ENCODE measurements at regions not wholly inside any gene's neighbourhood (a gene's known extent, or its start where the extent isn't known, plus 50 kb on each side); places are given as distances from the start of the nearest gene placed in this dataset.

DNA sequence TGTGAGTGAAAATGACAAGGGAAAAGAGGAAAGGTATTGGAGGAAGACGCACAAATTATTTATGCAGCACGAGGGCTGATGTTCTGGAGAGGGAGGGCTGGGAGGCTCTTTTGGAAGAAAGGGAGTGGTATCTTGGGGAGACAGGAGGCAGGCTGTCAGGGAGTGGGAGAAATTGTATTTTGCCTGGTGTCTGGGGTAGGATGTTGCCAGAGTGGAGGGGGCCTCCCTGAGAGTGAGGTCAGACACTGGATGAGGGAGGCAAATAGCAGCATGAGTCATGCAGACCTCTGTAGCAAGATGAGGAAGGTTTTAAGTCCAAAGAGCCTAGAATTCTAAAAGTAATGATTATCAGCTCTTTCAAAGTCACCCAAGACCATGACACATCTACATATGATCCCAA is 158.0 kb downstream of the DMRT2 start:
- TF ChIP-seq, protein P1, sequence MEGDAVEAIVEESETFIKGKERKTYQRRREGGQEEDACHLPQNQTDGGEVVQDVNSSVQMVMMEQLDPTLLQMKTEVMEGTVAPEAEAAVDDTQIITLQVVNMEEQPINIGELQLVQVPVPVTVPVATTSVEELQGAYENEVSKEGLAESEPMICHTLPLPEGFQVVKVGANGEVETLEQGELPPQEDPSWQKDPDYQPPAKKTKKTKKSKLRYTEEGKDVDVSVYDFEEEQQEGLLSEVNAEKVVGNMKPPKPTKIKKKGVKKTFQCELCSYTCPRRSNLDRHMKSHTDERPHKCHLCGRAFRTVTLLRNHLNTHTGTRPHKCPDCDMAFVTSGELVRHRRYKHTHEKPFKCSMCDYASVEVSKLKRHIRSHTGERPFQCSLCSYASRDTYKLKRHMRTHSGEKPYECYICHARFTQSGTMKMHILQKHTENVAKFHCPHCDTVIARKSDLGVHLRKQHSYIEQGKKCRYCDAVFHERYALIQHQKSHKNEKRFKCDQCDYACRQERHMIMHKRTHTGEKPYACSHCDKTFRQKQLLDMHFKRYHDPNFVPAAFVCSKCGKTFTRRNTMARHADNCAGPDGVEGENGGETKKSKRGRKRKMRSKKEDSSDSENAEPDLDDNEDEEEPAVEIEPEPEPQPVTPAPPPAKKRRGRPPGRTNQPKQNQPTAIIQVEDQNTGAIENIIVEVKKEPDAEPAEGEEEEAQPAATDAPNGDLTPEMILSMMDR (conservative IDR thresholded peaks at IDR 0.05 in 1 of 2, IDR thresholded peaks at IDR 0.05 in 1 of 2; ENCODE audit: low read depth in 1 of 2, low read length in 2 of 2) = no peak
- no peak for TF ChIP-seq EZH2 (IDR thresholded peaks at IDR 0.05; ENCODE audit: low read length, missing control alignments)

Data from fibroblast of lung (primary cell).